ENCODE measurements at regions not wholly inside any gene's neighbourhood (a gene's known extent, or its start where the extent isn't known, plus 50 kb on each side); places are given as distances from the start of the nearest gene placed in this dataset.

GRCh38 chr2:196498962-196499361 is 140.6 kb upstream of the CCDC150 start:
- TF ChIP-seq ZBTB5 (IDR thresholded peaks at IDR 0.05) = no peak
- TF ChIP-seq, protein P1, sequence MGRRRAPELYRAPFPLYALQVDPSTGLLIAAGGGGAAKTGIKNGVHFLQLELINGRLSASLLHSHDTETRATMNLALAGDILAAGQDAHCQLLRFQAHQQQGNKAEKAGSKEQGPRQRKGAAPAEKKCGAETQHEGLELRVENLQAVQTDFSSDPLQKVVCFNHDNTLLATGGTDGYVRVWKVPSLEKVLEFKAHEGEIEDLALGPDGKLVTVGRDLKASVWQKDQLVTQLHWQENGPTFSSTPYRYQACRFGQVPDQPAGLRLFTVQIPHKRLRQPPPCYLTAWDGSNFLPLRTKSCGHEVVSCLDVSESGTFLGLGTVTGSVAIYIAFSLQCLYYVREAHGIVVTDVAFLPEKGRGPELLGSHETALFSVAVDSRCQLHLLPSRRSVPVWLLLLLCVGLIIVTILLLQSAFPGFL (CRISPR knock-in tag; IDR thresholded peaks at IDR 0.05) = no peak
- TF ChIP-seq HCFC1 (IDR thresholded peaks at IDR 0.05; ENCODE audit: low read depth, low read length) = no peak
- TF ChIP-seq POLR2AphosphoS5 (IDR thresholded peaks at IDR 0.05; ENCODE audit: control insufficient read depth, insufficient read depth, low read depth, low read length) = no peak
- TF ChIP-seq ZNF436 (CRISPR knock-in tag; IDR thresholded peaks at IDR 0.05) = no peak
- TF ChIP-seq, protein P2, sequence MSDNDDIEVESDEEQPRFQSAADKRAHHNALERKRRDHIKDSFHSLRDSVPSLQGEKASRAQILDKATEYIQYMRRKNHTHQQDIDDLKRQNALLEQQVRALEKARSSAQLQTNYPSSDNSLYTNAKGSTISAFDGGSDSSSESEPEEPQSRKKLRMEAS (CRISPR knock-in tag; IDR thresholded peaks at IDR 0.05) = no peak
- no peak for TF ChIP-seq ZNF408 (CRISPR knock-in tag; IDR thresholded peaks at IDR 0.05; ENCODE audit: low read depth)
- TF ChIP-seq POLR3A (IDR thresholded peaks at IDR 0.05; ENCODE audit: borderline replicate concordance, extremely low read depth, insufficient read depth, insufficient read length) = no peak
- TF ChIP-seq FOXM1 (IDR thresholded peaks at IDR 0.05; ENCODE audit: low read depth) = no peak
- TF ChIP-seq FOXM1 (CRISPR knock-in tag; IDR thresholded peaks at IDR 0.05; ENCODE audit: low read depth) = no peak
- TF ChIP-seq, protein P3, sequence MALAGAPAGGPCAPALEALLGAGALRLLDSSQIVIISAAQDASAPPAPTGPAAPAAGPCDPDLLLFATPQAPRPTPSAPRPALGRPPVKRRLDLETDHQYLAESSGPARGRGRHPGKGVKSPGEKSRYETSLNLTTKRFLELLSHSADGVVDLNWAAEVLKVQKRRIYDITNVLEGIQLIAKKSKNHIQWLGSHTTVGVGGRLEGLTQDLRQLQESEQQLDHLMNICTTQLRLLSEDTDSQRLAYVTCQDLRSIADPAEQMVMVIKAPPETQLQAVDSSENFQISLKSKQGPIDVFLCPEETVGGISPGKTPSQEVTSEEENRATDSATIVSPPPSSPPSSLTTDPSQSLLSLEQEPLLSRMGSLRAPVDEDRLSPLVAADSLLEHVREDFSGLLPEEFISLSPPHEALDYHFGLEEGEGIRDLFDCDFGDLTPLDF (CRISPR knock-in tag; IDR thresholded peaks at IDR 0.05) = no peak
- TF ChIP-seq STAT5B (CRISPR knock-in tag; IDR thresholded peaks at IDR 0.05) = no peak
- TF ChIP-seq ZNF121 (CRISPR knock-in tag; conservative IDR thresholded peaks at IDR 0.05) = no peak
- TF ChIP-seq ARID4B (CRISPR knock-in tag; IDR thresholded peaks at IDR 0.05) = no peak
- no peak for TF ChIP-seq CEBPB (tag; IDR thresholded peaks at IDR 0.05)
